ENCODE measurements at regions not wholly inside any gene's neighbourhood (a gene's known extent, or its start where the extent isn't known, plus 50 kb on each side); places are given as distances from the start of the nearest gene placed in this dataset.

DNA sequence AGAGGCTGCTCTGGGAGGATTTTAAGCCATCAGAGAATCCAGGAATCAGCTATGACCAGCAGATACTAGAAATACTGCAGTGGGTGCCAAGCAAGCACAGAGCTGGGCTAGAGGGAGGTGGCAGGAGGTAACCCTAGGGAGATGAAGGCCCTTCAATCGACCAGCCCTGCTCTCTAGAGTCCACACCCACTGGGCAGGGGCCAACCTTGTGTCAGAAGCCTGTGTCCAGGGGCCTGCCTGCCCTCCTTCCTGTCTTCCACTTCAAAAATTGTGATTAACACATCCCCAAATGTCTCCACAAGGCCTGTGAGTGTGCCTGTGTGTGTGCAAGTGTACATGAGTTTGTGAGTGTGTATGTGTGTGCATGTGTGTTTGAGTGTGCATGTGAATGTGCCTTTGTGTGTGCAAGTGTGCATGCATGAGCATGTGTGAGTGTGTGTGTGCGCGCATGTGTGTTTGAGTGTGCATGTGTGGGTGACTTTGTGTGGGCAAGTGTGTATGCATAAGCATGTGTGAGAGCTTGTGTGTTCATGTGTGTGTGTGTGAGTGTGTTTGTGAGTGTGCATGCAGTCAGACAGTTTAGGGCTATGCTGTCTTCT, 367.7 kb downstream of the SFMBT2 start:
- no peaks in the 10 kb centered on the region for H3K4me1 ChIP-seq
- DNase-seq = no peak
- no peak overlapping the region for H3K4me3 ChIP-seq
- intact Hi-C loops (cut with DNase I) = no loop called here
- no peak overlapping the region for H3K27ac ChIP-seq
- TF ChIP-seq CTCF (IDR thresholded peaks at IDR 0.05) (no peak), POLR2A (IDR thresholded peaks at IDR 0.05) (no peak)
- WGBS, 2 donors = 58 to 81% methylated on average over 3 of the region's 3 CpGs
- H3K27me3 ChIP-seq = no peaks in the 10 kb centered on the region
- H3K36me3 ChIP-seq = no peaks in the 10 kb centered on the region
- H3K9me3 ChIP-seq = no peaks in the 10 kb centered on the region

- intact Hi-C loops (cut with DNase I) = no loop called here
- H3K27me3 ChIP-seq = no peaks in the 10 kb centered on the region
Measured at GRCh38 chr10:7042419-7043054, 368.3 kb downstream of the SFMBT2 start.

DNA sequence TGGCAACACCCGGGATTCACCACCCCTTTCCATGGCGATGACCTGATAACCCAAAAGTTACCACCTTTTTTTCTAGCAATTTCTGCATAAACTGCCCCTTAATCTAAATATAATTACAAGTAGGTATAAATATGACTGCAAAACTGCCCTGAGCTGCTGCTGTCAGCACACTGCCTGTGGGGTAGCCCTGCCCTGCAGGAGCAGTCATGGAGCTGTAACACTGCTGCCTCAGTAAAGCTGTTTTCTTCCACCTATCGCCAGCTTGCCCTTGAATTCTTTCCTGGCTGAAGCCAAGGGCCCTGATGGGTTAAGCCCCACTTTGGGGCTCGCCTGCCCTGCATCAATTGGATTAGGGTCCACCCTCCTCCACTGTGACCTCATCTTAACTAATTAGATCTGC, 368.8 kb downstream of the SFMBT2 start:
- TF ChIP-seq POLR2A (IDR thresholded peaks at IDR 0.05) = no peak
- no peak for TF ChIP-seq CTCF (IDR thresholded peaks at IDR 0.05)
- H3K4me1 ChIP-seq = no peaks in the 10 kb centered on the region
- no peaks in the 10 kb centered on the region for H3K27me3 ChIP-seq
- no peak overlapping the region for H3K4me3 ChIP-seq
- WGBS, 2 donors = 68 to 75% methylated on average over 4 of the region's 4 CpGs
- H3K36me3 ChIP-seq = no peaks in the 10 kb centered on the region
- H3K27ac ChIP-seq = no peak overlapping the region
- intact Hi-C loops (cut with DNase I) = no loop called here
- H3K9me3 ChIP-seq = no peaks in the 10 kb centered on the region
- no peak for DNase-seq

More at GRCh38 chr10:7042419-7043054, 368.3 kb downstream of the SFMBT2 start:
- TF ChIP-seq POLR2A (IDR thresholded peaks at IDR 0.05) = no peak
- WGBS, 2 donors = 87 to 90% methylated on average over 6 of the region's 6 CpGs
- DNase-seq = no peak
- H3K36me3 ChIP-seq = no peaks in the 10 kb centered on the region
- H3K4me1 ChIP-seq = no peaks in the 10 kb centered on the region
- H3K4me3 ChIP-seq = no peak overlapping the region
- H3K9me3 ChIP-seq = no peaks in the 10 kb centered on the region
- H3K27ac ChIP-seq = no peak overlapping the region

- intact Hi-C loops (cut with DNase I) = no loop called here
- 71 to 89% methylated on average over 5 to 10 of the region's 11 CpGs for WGBS, 2 donors
- Histone ChIP-seq H3K4me3 (no peak overlapping the region), H3K4me1 (no peaks in the 10 kb centered on the region), H3K9me3 (no peaks in the 10 kb centered on the region), H3K27ac (no peak overlapping the region), H3K27me3 (no peaks in the 10 kb centered on the region), H3K36me3 (no peaks in the 10 kb centered on the region)
- no peak for TF ChIP-seq CTCF (IDR thresholded peaks at IDR 0.05)
- no peak for TF ChIP-seq POLR2A (IDR thresholded peaks at IDR 0.05)
- no peak for DNase-seq
Measured at GRCh38 chr10:7040681-7041080, 370.2 kb downstream of the SFMBT2 start.

- Histone ChIP-seq H3K27ac (no peak overlapping the region), H3K4me1 (no peaks in the 10 kb centered on the region)
Measured at GRCh38 chr10:7039859-7040258, 371.0 kb downstream of the SFMBT2 start.

More at GRCh38 chr10:7039859-7040258, 371.0 kb downstream of the SFMBT2 start:
- Histone ChIP-seq H3K9me3 (no peaks in the 10 kb centered on the region), H3K4me3 (no peak overlapping the region), H3K36me3 (no peaks in the 10 kb centered on the region), H3K27me3 (no peaks in the 10 kb centered on the region)
- intact Hi-C loops (cut with DNase I) = no loop called here
- TF ChIP-seq POLR2A (IDR thresholded peaks at IDR 0.05) (no peak), CTCF (IDR thresholded peaks at IDR 0.05) (no peak)
- no peak for DNase-seq

All from esophagus squamous epithelium (tissue), 5 donors.